Testis (tissue), 2 donors: ENCODE measurements at regions not wholly inside any gene's neighbourhood (a gene's known extent, or its start where the extent isn't known, plus 50 kb on each side); places are given as distances from the start of the nearest gene placed in this dataset.

Experiments
- CTCF ChIP-seq, 3 experiments: fragments of 450-650 bp in 2 of 3; fragments of 200-600 bp in 1 of 3; sonication (generic) in 1 of 3; IDR thresholded peaks; one replicate each; pipeline ENCODE4 v1.5.1; 2016 to 2019; ENCODE audit warnings: antibody characterized with exemption in 3 of 3, mild to moderate bottlenecking in 2 of 3, moderate library complexity in 1 of 3
- POLR2A ChIP-seq: fragments of 450-650 bp; IDR thresholded peaks from one replicate; pipeline ENCODE4 v1.6.1; 2017; ENCODE audit warnings: antibody characterized with exemption, mild to moderate bottlenecking, moderate library complexity

GRCh38 chr13:108137176-108137575 is 78.2 kb downstream of the LIG4 start:
- TF ChIP-seq POLR2A (no peak), CTCF (IDR thresholded peaks at IDR 0.05) (no peak)
